ENCODE measurements at regions not wholly inside any gene's neighbourhood (a gene's known extent, or its start where the extent isn't known, plus 50 kb on each side); places are given as distances from the start of the nearest gene placed in this dataset.

DNA sequence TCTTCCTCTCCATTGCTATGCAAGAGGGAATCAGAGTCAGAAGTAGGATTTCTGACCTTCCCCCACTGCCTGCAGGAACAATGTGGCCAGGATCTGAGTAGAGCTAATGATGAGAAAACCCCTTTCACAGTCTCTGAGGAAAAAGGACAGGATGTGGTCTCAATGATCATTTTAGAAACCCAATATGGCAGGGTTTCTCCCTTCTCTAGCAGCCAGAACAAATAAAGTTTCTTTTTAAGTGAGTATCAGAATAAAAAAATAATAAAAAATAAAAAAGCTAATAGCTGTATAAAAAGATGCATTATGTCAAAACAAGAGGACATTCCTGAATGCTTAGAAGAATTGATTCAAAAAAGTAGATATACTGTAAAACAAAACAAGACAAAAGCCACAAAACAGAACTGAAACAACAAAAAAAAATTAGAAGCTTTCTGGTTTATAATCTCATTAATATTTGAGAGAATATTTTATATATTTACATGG is 1124.9 kb upstream of the ZEB2 start:
- no peak for DNase-seq (ENCODE audit: low read depth in 2 of 3, low spot score in 2 of 3)

DNA sequence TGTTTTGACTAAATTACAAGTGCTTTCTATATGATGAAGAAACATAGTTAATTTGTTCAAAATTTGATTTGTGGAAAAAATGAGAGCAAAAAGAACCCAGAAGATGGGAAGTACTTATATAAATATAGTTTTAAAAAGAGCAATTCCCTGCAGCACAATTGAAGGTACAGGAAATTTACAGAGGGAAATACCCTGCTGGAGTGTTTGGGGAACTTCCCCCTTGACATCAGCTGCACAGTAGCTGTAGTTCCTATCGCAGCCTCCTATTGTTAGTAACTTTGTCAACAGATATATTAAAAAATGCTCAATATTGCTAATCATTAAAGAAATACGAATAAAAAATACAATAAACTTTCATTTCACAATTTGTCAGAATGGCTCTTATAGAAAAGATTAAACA is 1118.8 kb upstream of the ZEB2 start:
- no peak for DNase-seq (ENCODE audit: low read depth in 2 of 3, low spot score in 2 of 3)

DNA sequence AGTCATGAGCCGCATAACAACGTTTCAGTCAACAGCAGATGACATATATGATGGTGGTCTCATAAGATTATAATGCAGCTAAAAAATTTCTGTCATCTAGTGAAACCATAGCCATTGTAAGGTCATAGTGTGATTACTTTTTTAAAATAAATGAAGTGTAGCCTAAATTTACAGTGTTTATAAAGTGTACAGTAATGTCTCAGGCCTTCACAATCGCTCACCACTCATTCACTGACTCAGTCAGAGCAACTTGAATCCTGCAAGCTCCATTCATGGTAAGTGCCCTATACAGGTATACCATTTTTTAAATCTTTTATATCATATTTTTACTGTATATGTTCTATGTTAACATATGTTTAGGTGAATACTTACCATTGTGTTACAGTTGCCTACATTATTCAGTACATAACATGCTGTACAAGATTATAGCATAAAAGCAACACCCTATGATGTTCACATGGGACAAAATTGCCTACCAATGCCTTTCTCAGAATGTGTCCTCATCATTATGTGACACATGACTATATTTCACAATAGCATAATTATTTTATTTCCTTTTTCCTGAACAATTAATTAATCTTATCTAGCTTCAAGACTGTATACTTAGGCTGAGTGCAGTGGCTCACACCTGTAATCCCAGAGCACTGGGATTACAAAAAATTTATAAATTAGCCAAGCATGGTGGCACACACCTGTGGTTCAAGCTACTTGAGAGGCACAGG is 1115.9 kb upstream of the ZEB2 start:
- no peak for DNase-seq (ENCODE audit: low read depth in 2 of 3, low spot score in 2 of 3)

DNA sequence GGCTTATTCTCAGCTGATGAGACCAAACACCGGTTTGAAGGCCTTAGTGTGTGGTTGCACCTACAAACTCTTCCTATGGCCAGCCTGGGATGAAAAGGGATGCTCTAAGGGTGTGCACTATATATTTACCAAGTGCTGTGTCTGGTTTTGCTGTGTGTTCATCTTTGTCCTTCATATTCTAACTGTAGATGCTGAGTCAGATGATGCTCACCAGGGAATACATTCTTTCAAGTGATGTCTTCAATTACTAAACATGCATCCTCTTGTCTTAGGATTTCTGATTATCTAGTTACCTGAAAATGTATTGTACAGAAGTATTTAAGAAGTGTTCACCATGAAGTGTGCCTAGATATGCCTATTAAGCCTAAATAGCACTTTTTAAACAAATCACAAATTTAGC is 1111.6 kb upstream of the ZEB2 start:
- DNase-seq (ENCODE audit: low read depth in 2 of 3, low spot score in 2 of 3), result no peak

DNA sequence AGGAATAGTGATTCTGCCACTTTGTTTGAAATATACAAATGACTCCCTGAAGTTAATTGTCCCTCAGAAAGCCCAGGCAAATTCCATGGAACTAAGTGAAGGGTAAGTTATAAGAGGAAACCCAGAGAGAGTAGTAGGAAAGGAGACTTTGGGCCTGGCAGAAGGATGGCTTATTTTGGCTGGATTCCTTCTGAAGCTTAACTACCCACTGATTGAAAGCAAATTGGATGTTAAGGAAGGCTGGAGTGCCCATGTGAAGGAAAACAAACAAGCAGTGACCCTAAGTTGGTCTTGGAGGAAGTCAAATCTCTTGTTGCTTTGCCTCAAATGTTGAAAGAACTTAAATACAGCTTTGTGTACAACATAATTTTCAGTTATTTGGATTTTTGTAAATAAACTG is 1106.4 kb upstream of the ZEB2 start:
- DNase-seq (ENCODE audit: low read depth in 2 of 3, low spot score in 2 of 3), result no peak

DNA sequence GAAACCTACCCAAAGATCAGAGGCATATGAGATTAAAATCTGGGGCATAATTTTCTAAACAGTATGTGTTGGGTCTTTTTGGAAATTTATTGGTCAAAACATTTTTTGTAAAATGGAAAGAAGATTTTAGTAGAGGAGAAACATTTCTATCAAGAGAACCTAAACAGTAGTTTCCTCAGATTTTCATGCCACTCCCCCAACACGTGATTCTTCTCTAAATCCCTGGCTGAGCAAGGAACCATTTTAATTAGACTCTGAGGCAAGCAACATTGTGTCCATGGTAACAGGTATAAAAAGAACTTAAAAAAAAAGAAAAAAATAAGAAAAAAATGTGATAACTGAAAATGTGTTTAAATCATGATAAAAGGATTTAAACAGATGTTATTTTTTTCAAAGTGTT is 1105.2 kb upstream of the ZEB2 start:
- DNase-seq (ENCODE audit: low read depth in 2 of 3, low spot score in 2 of 3), result no peak

DNA sequence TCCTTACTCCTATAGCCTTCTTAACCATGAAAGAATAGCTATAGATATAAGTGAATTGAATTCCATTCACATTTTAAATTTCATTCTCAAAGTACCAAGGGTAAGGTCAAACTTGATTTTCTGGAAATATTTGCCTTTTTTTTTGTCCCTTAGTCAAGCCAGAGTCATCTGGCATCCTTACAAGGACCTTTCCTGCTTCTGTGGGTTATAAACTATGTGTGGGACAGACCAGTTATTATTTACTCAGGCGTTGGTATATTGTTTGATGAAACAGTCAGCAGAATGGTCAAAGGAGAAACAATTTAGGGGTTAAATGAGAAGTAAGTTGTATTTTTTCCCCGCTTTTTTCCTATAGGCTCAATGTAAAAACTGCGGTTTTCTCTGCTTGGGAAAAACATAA is 1103.2 kb upstream of the ZEB2 start:
- DNase-seq (ENCODE audit: low read depth in 2 of 3, low spot score in 2 of 3), result no peak

DNA sequence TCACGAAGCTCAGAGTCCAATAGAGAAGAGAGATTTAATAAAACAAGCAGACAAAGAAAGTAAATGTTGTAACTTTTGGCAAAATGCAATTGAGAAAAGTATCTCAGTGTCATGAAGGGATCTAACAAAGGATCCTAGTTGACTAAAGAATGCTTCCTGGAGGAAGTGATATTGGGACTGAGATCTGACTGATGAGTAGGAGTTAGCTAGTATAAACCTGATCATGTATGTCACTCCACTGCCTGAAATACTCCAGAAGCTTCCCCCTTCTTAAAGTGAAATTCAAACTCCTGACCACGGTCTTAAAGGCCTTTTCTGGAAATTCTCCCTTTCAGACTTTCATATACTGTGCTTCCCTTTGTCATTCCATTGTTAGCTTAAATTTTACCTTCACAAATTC is 1102.4 kb upstream of the ZEB2 start:
- DNase-seq (ENCODE audit: low read depth in 2 of 3, low spot score in 2 of 3), result no peak

DNA sequence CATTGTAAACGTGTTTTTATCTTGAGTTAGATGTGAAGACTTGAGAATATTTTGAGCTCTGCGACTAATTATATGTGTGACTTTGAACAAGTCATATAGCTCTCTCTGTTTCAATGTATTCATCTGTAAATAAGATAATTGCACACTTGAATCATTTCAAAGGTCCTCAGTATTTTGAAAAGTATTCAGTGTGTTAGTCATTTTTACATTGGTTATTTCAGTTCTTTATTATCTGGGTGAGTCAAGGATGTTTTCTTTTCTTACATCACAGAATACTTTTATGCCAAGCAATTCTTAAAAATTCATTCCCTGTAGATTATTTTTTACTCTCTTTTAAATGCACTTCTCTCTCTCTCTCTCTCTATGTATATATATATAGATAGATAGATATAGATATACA is 1098.0 kb upstream of the ZEB2 start:
- no peak for DNase-seq (ENCODE audit: low read depth in 2 of 3, low spot score in 2 of 3)

DNA sequence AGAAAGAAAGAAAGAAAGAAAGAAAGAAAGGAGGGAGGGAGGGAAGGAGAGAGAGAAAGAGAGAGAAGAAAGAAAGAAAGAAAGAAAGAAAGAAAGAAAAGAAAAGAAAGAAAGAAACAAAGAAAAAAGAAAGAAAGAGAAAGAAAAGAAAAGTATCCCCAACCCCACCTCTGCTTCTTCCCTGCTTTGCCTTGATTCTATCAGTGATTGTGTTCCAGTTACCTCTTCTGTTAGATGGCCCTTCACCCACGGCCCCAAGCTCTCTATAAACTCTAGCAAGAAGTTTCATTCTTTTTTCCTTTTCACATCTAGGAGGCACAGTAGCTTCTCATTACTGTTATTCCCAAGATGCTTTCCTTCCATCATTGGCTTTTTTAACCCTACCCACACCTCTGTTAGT is 1097.5 kb upstream of the ZEB2 start:
- DNase-seq (ENCODE audit: low read depth in 2 of 3, low spot score in 2 of 3), result no peak

DNA sequence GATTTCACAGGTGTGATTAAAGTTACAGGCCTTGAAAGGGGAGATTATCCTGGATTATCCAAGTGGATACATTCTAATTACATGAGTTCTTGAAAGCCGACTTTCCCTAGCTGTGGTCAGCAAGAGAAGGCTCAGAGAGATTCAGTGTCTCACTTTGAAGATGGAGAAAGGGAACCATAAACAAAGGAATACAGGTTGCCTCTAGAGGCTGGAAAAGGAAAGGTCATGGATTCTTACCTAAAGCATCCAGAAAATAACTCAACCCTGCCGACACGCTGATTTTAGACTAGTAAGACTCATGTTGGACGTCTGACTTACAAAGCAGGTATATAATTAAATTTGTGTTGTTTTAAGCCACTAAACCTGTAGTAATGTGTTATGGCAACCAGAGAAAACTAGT is 1095.7 kb upstream of the ZEB2 start:
- DNase-seq (ENCODE audit: low read depth in 2 of 3, low spot score in 2 of 3), result no peak

DNA sequence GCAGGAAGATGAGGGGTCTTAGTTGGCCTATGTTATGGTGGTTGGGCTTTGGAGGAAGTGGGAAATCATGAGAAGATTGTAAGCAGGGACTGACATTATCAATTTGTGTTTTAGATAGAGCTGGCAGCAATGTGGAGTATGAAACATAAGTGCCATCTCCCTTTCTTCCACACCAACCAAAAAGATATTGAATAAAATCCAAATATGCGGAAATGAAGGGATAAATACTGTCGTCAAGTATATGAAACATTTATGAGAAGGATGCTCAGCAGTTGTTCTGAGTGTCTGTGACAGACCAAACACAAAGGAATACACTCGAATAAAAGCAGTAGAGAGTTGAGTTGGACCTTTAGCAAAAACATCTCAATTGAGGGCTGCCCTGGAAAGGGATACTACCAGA is 1090.0 kb upstream of the ZEB2 start:
- no peak for DNase-seq (ENCODE audit: low read depth in 2 of 3, low spot score in 2 of 3)

DNA sequence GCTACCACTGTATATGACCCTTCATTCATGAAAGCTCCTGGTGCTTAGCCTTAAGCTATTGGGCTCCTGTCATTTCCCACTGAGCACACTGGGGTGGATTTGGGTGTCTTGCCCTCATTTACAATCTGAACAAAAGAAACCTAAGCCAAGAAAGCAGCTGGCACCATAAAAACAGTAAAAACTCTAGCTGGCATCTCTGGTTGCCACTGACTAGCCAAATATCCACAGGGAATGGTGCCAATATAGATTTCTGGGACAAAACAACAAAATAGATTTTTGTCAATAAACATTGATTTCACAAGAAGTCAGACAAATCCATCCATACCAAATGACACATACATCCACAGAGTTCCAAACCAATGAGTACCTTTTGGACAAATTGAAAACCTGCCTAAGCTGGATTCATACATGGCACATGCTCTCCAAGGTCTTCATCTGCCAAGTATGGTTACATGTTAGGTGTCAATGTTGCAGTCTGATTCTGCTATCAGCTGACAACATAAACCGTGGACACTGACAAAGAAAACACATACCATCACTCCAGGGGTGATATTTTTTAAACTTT is 1081.5 kb upstream of the ZEB2 start:
- DNase-seq (ENCODE audit: low read depth in 2 of 3, low spot score in 2 of 3), result no peak

DNA sequence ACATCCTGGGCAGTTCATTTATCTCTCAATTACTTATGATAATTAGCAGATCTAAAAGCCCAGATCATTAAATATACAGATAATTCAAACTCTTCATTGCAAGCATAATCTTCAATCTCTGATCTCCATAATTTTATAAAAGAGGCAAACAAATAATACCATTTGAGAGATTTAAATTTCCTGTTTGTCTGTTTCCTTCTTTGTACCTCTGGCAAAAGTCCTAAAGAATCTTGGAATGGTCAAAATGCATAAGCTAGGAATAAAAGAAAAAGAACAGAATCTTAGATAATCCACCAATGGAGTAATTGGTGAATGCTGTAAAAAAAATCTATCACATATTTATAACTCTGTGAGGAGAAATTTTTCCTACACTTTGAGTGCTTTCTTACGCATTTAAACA is 1080.9 kb upstream of the ZEB2 start:
- no peak for DNase-seq (ENCODE audit: low read depth in 2 of 3, low spot score in 2 of 3)

DNA sequence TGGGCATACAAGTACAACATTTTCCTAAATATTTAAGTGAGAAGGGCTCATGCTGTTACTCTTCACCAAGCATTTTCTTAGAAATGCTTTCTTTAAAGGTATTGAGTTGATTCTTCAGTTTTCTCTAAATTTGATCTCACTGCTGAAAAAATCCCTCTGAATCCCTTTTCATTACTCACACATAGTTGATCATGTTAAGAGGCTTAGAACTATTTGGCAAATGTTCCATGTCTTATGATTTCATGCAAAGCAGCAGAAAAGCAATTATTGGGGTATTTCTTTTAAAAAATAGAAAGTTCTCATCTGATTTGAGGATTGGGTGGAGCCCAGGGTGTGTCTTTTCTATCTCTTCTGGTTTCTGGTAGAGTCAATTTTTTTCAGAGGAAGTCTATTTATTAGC is 1079.8 kb upstream of the ZEB2 start:
- no peak for DNase-seq (ENCODE audit: low read depth in 2 of 3, low spot score in 2 of 3)

DNA sequence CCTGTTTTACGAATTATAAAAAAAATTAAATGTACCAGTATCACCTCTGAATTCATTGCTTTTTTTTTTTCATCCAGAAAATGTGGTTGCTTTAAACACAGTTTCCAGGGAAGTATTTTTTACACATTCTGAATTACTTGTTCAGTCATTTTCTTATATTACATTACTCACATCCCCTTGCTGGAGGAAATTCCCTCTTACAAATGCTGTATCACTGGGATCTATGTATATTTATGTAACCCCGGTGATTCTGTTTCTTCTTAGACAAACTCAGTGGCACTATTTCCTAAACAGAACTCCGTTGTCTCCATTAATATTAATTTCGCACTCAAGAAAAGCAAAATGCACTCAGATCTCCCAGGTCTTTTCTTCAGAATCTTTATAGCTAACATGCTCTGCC is 1078.5 kb upstream of the ZEB2 start:
- no peak for DNase-seq (ENCODE audit: low read depth in 2 of 3, low spot score in 2 of 3)

DNA sequence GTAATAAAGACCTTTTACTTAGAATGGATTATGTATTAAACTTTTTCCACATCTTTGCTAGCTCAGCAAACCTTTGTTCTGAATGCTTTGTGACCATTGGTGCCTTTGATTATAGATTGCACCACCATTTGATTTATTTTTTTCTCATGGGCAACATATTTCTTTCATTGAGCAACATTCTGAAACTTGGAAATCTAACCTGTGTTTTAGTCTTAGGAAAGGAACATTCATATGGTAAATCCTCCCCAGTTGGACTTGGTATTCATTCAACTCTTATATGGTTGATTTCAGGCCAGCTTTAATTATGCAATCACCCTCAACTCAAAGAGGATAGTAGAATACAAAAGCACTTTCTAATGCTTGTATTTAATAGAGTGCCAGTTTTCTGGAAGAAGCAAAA is 1077.9 kb upstream of the ZEB2 start:
- no peak for DNase-seq (ENCODE audit: low read depth in 2 of 3, low spot score in 2 of 3)

DNA sequence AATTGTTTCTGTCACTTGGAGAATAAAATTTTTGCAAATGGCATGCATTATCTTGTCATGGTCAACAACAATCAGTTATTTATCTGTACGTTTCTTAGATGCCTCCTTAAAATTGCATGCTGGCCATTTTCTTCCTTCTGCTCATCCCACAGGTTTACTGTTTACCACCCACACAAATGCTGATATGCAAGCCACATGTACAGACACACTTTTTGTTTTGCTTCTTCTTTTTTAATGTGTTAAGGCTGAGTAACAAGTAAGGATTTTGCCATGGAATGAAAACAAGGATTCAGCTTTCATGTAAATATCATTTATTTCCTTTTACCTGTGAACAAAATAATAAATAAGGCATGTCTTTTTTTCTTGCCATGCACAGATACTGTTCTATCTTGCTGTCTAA is 1077.1 kb upstream of the ZEB2 start:
- no peak for DNase-seq (ENCODE audit: low read depth in 2 of 3, low spot score in 2 of 3)

DNA sequence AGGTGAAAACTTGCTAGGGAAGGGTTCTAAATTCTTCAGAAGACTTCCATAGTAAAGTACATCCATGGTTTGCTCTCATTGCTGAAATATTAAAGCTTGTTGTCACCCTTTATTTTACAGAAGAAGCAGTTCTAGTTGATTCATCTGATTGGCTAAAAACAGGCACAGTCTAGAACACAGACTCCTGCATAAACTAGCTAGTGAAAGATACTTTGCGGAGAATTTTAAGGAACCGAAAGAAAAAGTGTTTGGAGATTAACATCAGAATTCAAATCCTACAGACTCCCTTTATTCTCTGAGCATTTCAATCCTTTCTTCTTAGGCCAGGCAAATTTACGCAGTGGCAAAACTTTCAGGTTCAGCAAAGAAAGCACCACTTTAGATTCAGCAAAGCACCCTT is 1076.5 kb upstream of the ZEB2 start:
- DNase-seq (ENCODE audit: low read depth in 2 of 3, low spot score in 2 of 3), result no peak

DNA sequence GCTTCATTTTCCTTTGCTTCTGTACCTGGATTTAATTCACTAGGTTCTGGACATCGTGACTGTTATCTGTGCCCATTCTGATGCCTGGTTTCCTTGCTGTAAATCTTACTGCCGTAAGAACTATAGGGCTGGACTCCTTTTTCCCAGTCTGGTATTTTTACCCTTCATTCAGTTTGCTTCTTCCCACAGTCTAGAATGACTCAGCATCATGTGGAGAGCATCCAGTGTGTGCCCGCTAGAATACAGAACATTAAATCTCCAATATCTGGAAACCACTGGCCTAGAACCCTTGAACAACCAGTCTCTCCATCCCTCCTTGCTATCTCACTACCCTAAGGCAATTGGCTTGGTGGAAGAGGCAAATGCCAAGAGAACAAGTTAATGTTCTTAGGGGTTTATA is 1075.4 kb upstream of the ZEB2 start:
- no peak for DNase-seq (ENCODE audit: low read depth in 2 of 3, low spot score in 2 of 3)

DNA sequence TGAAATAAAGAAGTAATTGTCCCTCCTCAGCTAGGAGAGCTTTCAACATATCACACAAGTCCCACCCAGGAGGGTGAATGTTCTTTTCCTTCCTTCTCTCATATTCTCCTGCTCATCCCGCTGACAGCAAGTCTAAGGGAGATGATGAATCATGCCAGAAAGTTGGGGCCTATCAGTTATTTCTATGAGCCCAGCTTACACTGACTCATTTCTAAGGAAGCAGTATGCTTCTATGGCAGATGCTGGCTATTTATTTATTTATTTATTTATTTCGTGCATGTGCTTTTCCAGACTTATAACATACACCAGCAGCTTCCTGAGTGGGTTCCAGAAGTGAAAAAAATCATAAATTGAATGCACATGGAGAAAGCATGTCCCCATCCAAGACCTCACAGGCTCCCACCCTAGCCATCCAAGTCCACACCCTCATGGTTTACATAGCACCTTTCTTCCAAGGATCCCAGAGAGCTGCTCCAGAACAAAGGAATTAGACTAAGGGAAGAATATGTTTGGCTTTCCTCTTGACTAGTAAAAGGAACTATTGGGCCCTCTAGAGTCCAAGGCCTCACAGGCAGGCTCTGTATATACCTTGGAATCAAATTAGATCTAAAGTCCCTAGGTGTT is 1074.2 kb upstream of the ZEB2 start:
- DNase-seq (ENCODE audit: low read depth in 2 of 3, low spot score in 2 of 3), result no peak

DNA sequence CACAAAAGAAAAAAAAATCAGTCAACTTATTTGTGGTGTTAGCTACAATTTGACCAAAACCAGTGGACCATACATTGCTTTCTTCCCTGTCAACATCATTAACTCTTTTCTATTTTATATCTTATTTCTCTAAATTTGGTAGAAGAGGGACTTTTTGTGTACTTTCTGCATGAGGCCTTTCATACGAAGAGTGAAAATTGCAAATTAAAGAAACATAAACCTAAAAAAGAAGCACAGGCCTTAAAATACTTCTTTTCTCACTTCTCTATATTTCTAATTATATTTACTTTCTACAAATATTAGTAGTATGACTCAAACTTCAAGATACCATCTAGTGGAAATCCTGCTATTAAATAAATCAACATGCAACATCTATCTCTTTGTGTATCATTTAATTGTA is 1073.4 kb upstream of the ZEB2 start:
- no peak for DNase-seq (ENCODE audit: low read depth in 2 of 3, low spot score in 2 of 3)

DNA sequence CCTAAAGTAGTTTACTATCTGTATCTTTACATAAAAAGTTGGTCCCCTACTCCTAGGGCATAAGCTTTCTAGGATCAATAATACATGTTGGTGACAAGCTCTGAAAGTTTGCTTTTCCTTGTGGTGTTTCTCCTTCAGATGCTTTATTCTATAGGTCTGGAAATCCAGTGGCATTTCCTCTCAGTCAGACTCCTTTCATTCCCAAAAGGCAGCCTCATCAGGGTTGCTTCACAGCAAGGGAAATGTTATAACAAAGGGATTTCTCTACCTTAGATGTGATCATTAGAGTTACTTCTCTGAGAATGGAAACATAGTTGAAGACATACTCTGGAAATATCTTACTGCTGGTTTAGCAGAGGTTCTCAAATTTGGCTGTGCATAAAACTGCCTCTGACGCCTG is 1072.4 kb upstream of the ZEB2 start:
- DNase-seq (ENCODE audit: low read depth in 2 of 3, low spot score in 2 of 3), result no peak

Data from activated CD8-positive, alpha-beta memory T cell treated with anti-CD3 and anti-CD28 coated beads for 48 hours (primary cell).